Uterus (tissue), 2 donors: ENCODE measurements at regions not wholly inside any gene's neighbourhood (a gene's known extent, or its start where the extent isn't known, plus 50 kb on each side); places are given as distances from the start of the nearest gene placed in this dataset.

Experiments used
- POLR2A ChIP-seq, 2 donors: fragments of 450-650 bp; IDR thresholded peaks; one replicate each; pipeline ENCODE4 v1.6.1; 2016; ENCODE audit warnings: antibody characterized with exemption in 2 of 2, mild to moderate bottlenecking in 1 of 2, moderate library complexity in 1 of 2
- TF ChIP-seq, protein P1 (sequence below), 4 experiments: fragments of 200-600 bp in 2 of 4; fragments of 450-650 bp in 2 of 4; sonication (generic) in 2 of 4; IDR thresholded peaks; one replicate each; pipeline ENCODE4 v1.5.1; 2016 to 2019; ENCODE audit warnings: antibody characterized with exemption in 4 of 4, mild to moderate bottlenecking in 2 of 4, moderate library complexity in 1 of 4

DNA sequence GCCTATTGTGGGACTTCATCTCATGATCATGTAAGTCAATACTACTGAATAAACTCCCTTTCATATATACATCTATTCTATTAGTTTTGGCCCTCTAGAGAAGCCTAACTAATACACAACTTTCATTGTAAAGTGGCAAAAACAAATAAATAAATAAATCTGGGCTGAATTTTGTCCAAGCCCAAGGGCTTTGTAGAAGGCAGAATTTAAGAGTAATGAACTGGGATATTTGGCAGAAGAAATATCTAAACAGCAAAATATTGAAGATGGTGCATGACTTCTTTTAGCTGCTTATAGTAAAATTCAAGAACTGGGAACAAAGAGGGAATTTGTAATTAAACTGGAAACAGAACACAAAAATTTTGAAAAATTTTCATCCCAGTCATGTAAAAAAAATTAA is 246.7 kb upstream of the GULP1 start:
- TF ChIP-seq, protein P1, sequence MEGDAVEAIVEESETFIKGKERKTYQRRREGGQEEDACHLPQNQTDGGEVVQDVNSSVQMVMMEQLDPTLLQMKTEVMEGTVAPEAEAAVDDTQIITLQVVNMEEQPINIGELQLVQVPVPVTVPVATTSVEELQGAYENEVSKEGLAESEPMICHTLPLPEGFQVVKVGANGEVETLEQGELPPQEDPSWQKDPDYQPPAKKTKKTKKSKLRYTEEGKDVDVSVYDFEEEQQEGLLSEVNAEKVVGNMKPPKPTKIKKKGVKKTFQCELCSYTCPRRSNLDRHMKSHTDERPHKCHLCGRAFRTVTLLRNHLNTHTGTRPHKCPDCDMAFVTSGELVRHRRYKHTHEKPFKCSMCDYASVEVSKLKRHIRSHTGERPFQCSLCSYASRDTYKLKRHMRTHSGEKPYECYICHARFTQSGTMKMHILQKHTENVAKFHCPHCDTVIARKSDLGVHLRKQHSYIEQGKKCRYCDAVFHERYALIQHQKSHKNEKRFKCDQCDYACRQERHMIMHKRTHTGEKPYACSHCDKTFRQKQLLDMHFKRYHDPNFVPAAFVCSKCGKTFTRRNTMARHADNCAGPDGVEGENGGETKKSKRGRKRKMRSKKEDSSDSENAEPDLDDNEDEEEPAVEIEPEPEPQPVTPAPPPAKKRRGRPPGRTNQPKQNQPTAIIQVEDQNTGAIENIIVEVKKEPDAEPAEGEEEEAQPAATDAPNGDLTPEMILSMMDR (IDR thresholded peaks at IDR 0.05) = no peak
- TF ChIP-seq POLR2A (IDR thresholded peaks at IDR 0.05) = no peak
